LNCAP (cell line): ENCODE measurements at regions not wholly inside any gene's neighbourhood (a gene's known extent, or its start where the extent isn't known, plus 50 kb on each side); places are given as distances from the start of the nearest gene placed in this dataset.

ENCODE experiments used
- TF ChIP-seq, protein P1 (sequence below): fragments of 450-650 bp; IDR thresholded peaks from 2 replicates; pipeline ENCODE4 v1.5.1; 2017; ENCODE audit warnings: mild to moderate bottlenecking

DNA sequence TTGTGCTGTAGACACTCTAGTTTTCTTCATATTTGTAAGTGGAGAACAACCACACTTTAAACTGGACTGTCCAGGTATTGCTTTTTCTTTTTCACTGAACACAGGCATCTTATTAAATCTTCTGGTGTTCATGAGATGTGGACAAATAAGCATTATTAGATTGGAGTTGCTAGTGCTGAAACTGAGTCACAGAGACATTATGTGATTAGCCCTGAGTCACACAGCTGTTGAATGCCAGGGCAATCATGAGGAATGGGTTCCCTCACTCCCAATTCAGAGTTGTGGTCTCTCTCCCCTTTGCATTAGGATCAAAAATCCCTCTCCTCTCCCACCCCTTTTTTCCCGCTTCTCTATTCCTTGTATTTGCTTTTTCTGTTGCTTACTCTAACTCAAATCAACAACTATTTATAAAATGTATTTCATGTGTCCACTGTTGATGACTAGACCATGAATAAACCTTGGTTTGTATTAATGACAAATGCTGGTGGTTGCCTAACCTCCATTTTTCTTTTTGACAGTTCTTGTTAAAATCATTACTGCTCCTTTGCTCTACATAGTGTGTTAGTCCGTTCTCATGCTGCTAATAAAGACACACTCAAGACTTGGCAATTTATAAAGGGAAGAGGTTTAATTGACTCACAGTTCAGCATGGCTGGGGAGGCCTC lies 738.2 kb downstream of the BRINP1 start:
- TF ChIP-seq, protein P1, sequence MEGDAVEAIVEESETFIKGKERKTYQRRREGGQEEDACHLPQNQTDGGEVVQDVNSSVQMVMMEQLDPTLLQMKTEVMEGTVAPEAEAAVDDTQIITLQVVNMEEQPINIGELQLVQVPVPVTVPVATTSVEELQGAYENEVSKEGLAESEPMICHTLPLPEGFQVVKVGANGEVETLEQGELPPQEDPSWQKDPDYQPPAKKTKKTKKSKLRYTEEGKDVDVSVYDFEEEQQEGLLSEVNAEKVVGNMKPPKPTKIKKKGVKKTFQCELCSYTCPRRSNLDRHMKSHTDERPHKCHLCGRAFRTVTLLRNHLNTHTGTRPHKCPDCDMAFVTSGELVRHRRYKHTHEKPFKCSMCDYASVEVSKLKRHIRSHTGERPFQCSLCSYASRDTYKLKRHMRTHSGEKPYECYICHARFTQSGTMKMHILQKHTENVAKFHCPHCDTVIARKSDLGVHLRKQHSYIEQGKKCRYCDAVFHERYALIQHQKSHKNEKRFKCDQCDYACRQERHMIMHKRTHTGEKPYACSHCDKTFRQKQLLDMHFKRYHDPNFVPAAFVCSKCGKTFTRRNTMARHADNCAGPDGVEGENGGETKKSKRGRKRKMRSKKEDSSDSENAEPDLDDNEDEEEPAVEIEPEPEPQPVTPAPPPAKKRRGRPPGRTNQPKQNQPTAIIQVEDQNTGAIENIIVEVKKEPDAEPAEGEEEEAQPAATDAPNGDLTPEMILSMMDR, result no peak

DNA sequence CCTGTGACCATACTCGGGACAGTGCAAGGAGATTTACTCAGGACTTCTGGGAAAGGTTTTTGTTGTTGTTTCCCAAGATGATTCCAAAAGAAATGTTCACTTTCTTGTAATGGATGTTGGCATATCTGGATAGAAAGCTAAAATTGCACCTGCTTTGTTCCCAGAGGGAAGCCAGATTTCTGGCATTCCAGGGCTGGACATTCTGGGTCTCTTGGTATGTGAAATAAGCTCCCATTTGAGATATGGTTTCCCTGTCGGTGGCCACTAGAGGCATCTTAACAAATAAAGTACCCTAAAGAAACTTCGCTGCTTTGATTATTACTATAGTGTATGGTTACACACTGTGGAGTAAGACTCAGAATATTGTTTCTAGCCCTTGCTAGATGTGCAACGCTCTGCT lies 737.3 kb downstream of the BRINP1 start:
- TF ChIP-seq, protein P1, result no peak

DNA sequence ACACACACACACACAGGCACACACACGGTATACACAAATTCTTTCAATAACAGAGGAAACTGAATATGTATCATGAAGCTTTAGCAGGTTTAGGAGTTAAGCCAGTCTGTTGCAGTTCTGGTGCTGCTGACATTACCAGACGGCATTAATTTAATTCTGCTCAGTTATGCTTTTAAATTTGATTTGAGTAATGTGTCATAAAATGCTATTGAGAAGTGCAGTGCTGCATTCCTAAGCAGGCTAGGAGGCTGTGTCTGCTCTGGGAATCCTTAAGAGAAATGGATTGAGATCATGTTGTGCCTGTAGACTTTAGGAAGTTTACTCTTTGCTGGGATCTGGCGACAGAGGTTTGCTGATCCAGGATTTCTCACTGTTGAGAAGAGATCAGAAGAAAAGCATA lies 733.8 kb downstream of the BRINP1 start:
- TF ChIP-seq, protein P1, result no peak

DNA sequence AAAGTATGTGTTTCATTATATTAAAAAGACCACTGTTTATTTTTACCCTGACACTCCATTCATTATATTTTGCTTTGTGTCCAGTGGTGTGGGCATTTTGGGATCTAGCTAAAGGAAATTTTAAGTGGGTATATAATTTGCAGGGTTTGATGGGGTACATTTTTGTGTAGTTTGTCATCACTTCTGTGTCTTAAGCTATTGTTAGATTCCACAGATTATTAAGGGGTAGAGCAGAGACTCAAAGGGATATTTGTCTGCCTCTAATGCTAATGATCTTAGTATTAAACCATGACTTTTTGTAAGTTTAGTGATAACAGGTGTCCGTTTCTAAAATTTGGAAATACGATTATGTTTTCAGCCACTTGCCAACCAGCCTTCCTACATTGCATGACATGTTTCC lies 731.6 kb downstream of the BRINP1 start:
- TF ChIP-seq, protein P1, result no peak

DNA sequence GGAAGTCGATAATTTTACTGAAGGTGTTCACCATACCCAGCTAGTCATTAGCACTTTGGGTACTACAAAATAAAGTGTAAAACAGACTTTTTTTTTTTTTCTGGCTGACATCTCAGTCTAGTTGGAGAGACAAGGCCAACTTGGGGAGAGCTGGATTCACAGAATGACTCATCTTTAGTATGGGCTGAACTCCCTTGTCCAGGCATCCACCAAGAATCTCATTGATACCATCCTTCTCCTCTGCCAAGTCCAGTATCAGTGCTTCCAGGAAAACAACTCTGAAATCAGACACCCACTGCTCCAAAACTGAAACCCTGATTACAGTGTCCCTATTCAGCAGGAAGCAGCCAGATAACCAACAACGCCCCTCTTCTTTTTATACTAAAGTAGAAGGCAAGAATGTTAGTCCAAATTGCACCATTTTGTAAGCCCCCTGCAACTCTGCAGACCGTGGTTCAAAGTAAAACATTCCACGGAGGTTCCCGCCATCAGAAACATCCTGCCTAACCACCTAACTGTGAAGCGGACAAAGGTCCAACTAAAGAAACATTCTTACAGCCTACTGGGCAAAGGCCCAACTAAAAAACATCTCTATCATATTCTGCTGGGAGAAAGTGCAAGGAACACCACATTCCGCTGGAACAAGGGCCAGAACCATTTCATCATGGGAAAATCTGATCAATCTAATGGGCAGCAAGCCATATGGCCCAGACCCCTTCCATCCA lies 728.2 kb downstream of the BRINP1 start:
- TF ChIP-seq, protein P1, result no peak

DNA sequence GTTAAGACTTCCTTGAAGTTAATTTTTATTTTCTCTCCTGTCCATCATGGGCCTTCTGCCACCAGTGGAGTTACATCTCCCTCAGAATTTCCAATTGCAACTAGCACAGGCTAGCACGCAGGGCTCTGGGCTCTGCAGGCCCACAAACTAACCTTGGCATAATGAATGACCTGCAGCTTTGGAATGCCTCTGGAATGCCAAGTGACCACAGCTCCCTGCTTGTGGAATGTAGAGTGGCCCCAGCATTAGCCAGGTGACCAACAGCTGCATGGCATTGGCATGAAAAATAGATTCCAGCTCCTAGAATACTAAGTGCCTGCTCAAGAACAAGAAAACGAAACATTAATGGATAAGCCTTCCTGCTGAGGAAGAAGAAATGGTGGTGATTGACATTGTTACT lies 726.1 kb downstream of the BRINP1 start:
- TF ChIP-seq, protein P1, result no peak

DNA sequence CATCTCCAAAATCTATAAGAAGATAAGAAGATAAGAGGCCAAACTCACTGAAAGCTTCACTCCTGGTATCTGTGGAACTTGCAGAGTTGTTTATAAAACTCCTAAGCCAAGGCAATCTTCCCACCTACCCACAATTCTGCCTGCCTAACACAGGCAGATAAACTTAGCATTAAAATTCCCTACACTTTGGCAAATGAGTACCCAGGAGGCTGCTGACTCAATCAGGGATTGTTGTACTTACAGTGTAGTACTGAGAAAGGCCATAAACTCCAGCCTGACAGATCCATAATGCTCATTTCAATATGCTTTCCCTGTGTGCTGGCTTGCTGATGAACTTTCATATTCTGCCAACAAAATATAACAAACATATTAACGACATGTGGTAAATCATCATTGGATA lies 725.2 kb downstream of the BRINP1 start:
- TF ChIP-seq, protein P1, result no peak
